Testis (tissue), 2 donors: ENCODE measurements at regions not wholly inside any gene's neighbourhood (a gene's known extent, or its start where the extent isn't known, plus 50 kb on each side); places are given as distances from the start of the nearest gene placed in this dataset.

ENCODE experiments used
- POLR2A ChIP-seq: fragments of 450-650 bp; IDR thresholded peaks from one replicate; pipeline ENCODE4 v1.6.1; 2017; ENCODE audit warnings: antibody characterized with exemption, mild to moderate bottlenecking, moderate library complexity
- TF ChIP-seq, protein P1 (sequence below), 3 experiments: fragments of 450-650 bp in 2 of 3; fragments of 200-600 bp in 1 of 3; sonication (generic) in 1 of 3; IDR thresholded peaks; one replicate each; pipeline ENCODE4 v1.5.1; 2016 to 2019; ENCODE audit warnings: antibody characterized with exemption in 3 of 3, mild to moderate bottlenecking in 2 of 3, moderate library complexity in 1 of 3

DNA sequence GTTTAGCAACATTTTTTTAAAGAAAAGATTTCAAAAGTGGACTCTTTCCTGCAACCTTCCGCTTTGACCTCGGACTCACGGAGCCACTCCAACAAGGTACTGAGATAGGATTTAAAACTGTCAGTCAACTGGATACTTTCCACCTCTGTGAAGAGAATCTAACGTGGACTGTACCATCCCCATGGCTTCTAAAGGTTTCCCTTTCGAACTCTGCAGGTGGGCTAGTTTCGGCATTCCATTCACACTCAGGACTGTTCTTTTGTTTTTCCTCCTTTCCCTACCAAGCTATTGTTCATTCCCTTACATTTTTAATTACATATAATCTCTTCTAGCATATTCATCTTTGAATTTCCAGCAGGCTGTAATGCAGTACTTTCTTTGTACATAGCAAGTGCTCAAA, 88.5 kb upstream of the AKIP1 start:
- TF ChIP-seq, protein P1, sequence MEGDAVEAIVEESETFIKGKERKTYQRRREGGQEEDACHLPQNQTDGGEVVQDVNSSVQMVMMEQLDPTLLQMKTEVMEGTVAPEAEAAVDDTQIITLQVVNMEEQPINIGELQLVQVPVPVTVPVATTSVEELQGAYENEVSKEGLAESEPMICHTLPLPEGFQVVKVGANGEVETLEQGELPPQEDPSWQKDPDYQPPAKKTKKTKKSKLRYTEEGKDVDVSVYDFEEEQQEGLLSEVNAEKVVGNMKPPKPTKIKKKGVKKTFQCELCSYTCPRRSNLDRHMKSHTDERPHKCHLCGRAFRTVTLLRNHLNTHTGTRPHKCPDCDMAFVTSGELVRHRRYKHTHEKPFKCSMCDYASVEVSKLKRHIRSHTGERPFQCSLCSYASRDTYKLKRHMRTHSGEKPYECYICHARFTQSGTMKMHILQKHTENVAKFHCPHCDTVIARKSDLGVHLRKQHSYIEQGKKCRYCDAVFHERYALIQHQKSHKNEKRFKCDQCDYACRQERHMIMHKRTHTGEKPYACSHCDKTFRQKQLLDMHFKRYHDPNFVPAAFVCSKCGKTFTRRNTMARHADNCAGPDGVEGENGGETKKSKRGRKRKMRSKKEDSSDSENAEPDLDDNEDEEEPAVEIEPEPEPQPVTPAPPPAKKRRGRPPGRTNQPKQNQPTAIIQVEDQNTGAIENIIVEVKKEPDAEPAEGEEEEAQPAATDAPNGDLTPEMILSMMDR (IDR thresholded peaks at IDR 0.05) = no peak
- TF ChIP-seq POLR2A = no peak
